ENCODE measurements at regions not wholly inside any gene's neighbourhood (a gene's known extent, or its start where the extent isn't known, plus 50 kb on each side); places are given as distances from the start of the nearest gene placed in this dataset.

DNA sequence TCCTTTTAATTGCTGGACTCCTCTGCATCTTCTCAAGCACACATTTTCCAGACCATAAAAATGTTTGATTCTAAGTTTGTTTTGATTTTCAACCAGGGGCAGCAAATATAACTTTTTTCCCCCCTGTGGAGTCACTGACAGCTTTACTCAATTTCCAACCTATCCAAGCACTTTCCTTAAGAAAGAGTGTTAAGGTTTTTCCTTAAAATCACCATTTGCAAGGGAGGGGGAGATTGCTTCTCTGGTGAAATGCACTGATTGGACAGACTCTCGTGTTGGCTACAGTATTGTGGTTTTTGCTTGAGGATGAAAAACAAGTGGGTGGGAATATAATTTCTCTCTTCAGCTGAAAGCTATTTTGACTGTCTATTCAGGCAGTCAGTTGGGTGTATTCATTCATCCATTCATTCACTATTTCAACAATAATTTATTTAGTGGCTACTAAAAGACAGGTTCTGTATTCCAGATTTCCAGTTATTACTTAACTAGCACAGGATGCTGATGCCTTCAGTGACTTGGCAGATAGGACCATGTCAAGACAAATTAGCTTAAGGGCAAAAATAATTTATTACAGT lies 146.3 kb downstream of the BAMBI start:
- H3K4me3 ChIP-seq (ENCODE audit: control insufficient read depth, low read depth, low read length) = no peak overlapping the region
- DNase-seq (ENCODE audit: low read depth) = no peak
- TF ChIP-seq, protein P1, sequence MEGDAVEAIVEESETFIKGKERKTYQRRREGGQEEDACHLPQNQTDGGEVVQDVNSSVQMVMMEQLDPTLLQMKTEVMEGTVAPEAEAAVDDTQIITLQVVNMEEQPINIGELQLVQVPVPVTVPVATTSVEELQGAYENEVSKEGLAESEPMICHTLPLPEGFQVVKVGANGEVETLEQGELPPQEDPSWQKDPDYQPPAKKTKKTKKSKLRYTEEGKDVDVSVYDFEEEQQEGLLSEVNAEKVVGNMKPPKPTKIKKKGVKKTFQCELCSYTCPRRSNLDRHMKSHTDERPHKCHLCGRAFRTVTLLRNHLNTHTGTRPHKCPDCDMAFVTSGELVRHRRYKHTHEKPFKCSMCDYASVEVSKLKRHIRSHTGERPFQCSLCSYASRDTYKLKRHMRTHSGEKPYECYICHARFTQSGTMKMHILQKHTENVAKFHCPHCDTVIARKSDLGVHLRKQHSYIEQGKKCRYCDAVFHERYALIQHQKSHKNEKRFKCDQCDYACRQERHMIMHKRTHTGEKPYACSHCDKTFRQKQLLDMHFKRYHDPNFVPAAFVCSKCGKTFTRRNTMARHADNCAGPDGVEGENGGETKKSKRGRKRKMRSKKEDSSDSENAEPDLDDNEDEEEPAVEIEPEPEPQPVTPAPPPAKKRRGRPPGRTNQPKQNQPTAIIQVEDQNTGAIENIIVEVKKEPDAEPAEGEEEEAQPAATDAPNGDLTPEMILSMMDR (conservative IDR thresholded peaks at IDR 0.05; ENCODE audit: control insufficient read depth, insufficient read depth, low read depth, low read length) = no peak

DNA sequence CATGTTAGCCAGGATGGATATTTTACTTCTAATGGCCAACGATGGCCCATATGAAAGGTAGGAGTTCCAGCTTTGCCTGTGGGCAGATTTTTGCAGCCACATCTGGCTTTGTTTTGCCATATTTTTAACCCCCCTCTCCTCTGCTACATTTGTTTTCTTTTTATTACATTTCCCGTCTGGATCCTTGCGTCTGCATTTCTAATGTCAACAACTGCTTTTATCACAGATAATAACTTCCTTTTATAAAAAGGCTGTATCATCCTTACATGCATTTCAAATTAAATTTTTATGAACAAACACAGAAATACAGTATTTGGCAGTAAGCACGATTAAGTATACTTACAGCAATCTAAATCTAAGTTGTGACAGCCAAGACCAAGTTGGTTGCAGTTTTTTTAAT lies 156.0 kb downstream of the BAMBI start:
- TF ChIP-seq, protein P1 (conservative IDR thresholded peaks at IDR 0.05; ENCODE audit: control insufficient read depth, insufficient read depth, low read depth, low read length) = no peak
- DNase-seq (ENCODE audit: low read depth) = no peak
- H3K4me3 ChIP-seq (ENCODE audit: control insufficient read depth, low read depth, low read length) = no peak overlapping the region

DNA sequence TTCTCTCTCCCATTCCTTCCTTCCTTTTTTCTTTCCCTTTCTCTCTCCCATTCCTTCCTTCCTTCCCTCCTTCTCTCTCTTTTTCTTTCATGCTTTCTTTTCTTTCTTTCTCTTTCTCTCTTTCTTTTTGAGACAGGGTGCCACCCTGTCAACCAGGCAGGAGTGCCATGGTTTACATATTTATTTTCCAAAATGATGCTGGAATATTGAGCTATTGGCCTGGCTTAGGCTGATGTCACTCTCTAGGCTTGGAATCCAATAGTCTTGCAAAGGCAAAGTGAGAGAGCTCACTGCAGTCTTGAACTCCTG lies 159.1 kb downstream of the BAMBI start:
- no peak overlapping the region for H3K4me3 ChIP-seq (ENCODE audit: control insufficient read depth, low read depth, low read length)
- TF ChIP-seq, protein P1 (conservative IDR thresholded peaks at IDR 0.05; ENCODE audit: control insufficient read depth, insufficient read depth, low read depth, low read length) = no peak
- no peak for DNase-seq (ENCODE audit: low read depth)

DNA sequence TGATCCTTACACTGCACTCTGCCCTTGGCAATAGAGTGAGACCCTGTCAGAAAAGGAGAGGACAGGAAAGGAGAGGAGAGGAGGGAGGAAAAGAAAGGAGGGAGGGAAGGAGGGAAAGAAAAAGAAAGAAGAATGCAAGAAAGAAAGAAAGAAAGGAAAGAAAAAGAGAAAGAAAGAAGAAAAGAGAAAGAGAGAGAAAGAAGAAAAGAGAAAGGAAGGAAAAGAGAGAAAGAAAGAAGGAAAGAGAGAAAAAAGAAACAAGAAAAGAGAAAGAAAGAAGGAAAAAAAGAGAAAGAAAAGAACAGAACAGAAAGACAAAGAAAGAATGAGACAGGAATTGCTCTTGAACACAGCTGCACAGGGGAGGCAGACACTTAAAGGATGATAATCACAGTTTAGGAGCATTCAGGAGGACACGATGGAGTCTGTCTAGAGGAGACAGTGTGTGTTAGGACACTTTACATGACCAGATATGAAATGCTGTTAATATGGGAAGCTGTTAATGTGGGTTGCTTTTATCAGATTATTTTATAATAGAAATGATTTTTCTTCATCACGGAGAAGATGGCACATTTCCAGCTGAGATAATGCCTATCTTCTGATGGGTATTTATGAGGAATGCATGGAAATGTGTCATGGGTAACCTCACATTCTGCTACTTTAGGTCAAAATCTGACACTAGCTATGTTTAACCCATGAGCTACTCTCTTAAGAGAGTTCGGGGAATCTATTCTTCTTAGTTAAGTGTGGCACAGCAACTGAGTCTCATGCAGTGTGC lies 160.5 kb downstream of the BAMBI start:
- no peak for DNase-seq (ENCODE audit: low read depth)
- TF ChIP-seq, protein P1 (conservative IDR thresholded peaks at IDR 0.05; ENCODE audit: control insufficient read depth, insufficient read depth, low read depth, low read length) = no peak

DNA sequence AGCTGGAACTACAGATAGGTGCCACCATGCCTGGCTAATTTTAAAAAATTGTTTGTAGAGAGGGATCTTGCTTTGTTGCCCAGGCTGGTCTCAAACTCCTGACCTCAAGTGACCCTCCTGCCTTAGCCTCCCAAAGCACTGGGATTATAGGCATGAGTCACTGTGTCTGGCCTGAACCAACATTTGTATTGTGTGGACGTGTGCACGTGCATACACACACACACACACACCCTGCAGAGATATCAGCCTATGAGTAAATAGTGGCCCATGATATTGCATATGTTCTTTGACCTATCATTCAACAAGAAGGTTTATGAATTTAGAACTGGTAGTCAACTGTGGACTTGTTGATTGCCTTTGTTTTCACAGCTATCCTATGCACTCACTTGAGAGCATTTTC lies 161.6 kb downstream of the BAMBI start:
- no peak overlapping the region for H3K4me3 ChIP-seq (ENCODE audit: control insufficient read depth, low read depth, low read length)
- DNase-seq (ENCODE audit: low read depth) = peak; percentile 19
- TF ChIP-seq, protein P1 (conservative IDR thresholded peaks at IDR 0.05; ENCODE audit: control insufficient read depth, insufficient read depth, low read depth, low read length) = no peak

More for the DNA sequence above, 160.5 kb downstream of the BAMBI start:
- no peak overlapping the region for H3K4me3 ChIP-seq (ENCODE audit: control insufficient read depth, low read depth, low read length)

DNA sequence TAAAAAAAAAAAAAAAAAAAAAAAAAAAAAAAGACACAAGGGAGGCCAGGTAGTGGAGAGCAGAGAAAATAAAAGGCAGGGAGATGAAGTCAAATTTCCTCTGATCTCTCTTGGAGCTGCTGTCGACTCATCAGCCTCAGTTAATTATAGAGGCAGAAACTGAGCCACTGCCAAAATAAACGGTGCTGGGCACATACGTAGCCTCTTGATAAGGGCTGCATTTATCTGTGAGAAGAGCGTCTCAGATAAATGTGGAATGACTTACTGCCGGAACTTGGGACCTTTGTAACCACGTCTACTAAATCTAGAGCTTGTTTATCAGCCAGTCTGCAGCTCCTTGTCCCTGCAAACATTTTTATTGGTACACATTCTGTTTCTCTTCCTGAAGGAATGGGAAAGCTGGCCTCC lies 162.3 kb downstream of the BAMBI start:
- peak; percentile 27 for DNase-seq (ENCODE audit: low read depth)
- TF ChIP-seq, protein P1 (conservative IDR thresholded peaks at IDR 0.05; ENCODE audit: control insufficient read depth, insufficient read depth, low read depth, low read length) = no peak
- no peak overlapping the region for H3K4me3 ChIP-seq (ENCODE audit: control insufficient read depth, low read depth, low read length)

Measured in fibroblast of mammary gland (primary cell).